T-helper 9 cell (primary cell): ENCODE measurements at regions not wholly inside any gene's neighbourhood (a gene's known extent, or its start where the extent isn't known, plus 50 kb on each side); places are given as distances from the start of the nearest gene placed in this dataset.

Experiments
- DNase-seq: peaks from one replicate; pipeline ENCODE4 v3.0.0-alpha.2; 2020

DNA sequence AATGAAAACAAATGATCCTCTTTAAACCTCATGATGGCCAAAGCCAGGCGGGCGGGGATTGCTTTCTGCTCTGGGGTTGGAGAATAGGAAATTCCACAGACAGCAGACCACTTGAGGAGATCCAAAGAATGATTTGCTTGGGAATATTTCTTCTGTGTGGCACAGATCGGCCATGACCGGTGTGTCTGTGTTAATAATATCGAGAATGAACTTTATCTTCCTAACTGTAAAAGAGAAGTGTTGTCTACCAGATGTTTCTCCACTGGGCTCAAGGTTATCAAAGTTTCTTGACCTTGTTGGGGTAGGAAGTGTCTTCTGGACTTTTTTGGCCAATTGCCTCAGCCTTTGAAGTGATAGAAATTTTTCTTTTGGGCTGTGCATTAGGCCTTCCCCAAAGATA lies 186.6 kb upstream of the ZFHX3 start:
- DNase-seq = no peak

DNA sequence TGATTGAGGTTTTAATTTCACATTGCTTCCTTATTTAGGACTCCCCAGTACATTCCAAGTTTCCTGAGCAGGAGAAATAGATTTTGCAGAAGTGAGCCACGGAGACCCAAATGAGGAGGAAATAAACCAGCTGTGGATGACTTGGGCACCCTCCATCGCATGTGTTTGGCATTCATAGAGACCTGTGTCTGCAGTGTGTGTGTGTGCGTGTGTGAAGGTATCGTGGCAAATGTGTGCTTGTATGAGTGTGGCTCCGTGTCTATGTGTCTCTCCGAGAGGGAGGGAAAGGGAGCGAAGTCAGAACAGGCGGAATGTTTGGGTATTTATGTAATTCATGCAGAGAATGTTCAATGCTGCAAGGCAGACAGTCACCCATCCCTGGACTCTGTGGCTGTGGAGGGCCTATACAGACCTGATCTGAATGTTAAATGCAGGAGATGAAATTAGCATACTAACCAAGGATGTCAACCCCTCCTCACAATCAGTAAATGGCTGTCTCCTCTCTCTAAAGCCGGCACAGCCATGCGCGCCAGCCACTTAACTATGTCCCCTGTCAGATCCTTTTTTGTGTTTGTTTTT lies 186.0 kb upstream of the ZFHX3 start:
- DNase-seq = no peak

DNA sequence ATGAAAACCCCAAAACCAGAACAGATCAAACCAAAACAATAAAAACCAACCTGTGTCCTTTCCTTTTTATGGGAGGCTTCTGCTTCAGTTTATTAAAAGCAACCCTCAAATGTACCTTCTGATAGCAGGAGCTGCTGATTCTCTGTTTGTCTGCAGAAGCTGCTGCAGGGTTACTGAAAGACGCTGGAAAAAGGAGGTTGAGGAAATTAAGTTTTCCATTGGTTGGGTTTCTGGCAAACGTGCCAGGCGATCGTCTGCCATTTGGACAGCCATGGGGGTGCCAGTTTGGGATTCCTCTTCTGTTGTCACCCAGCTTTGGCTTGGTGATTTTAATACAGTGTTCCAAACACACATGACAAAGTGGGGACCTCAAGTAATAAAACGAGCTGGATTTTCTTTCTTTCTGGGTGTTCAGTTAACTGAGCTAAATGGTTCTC lies 185.4 kb upstream of the ZFHX3 start:
- no peak for DNase-seq

DNA sequence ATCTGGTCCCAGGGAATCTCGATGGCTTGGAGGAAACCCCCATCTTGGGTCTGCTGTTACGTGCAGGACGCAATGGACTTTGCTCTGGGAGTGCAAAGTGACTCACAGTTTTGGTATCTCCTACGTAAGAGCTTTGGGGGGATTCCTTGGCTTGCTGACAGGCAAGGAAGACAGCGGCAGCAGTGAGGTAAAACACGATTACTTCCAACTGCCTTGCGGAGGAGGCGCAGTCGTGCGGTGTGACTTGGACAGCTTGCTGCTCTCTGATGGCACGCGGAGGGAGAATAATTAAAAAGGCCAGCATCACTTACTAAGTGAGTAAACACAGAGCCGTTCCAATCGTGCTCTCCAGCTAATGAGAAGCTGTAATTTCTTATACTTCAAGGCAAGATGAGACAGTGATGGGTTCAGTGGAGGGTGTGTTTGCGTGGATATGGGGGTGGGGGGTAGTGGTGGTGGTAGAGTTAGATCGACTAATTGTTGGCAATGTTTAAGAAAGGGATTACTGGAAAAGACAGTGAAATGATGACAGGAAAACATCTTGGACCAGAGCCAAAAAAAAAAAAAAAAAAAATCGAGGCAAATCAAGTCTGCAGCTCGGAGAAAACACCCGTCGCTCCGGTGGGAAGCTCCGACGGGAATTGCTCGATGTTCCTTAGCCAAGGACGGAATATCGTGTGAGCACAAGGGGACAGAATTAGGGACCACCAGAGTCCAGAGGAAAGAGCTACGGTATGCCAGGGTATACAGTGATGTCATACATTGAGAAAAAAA lies 184.8 kb upstream of the ZFHX3 start:
- no peak for DNase-seq

DNA sequence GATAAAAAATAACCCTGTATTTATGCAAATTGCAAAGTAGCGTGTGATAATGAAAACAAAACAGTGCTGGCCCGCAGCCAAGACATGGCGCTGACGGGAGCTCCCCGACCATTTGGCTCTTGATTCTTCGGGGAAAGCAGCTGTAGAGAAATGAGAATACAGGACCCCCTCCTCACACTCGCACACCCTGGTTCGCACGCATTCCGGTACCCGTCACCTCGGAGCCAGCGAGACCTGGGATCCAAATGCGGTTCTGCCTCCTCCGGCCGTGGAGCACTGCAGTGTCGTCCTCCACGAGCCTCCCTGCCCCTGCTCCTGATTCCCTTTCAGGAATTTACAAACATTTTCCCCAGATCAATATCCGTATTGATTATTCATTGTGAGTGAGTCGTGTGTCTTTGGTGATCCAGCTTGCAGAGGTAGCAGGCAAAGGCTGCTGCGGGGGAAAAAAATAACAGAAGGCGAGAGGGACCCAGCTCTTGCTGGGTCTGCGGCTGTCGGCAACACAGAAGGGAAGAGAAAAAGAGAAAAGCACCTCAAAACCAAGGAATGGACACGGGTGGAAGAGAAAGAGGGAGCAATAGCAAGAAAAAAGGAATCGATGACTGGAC lies 184.1 kb upstream of the ZFHX3 start:
- no peak for DNase-seq

DNA sequence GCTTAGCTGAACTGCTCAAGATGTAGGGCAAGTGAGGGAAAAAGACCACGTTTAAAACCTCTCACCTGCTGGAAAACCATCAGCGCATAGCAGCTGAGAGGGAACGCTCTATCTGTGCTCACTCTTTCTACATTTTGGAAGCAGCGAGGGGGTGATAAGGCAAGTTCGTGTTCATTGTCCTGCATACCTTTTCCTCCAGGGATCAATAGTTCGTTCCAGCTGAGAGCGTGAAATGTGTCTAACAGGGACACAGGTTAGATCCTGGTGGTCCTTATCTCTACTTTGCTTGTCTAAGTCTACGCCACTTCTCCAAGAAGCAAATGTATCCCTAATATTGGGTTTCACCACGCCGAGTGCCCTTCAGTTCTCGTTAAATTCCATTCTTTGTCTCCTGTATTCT lies 183.5 kb upstream of the ZFHX3 start:
- no peak for DNase-seq

DNA sequence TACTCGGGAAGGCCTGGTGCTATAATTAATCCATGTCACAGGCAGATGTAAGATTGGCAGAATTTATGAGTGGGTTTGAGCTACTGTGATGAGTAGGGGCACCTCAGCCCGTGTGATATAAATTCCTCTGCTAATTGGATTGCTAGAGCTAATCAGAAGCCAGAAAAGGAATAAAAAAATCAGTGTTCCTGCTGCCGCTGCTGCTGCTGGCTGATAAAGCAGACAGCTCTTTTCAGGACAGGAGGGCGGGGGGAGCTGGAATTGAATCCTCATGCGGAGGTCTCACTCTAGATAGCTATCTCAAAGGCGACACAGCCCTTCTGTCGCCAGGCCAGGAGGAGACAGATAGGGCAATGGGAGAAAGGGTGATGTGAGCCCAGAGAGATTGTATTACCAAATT lies 182.7 kb upstream of the ZFHX3 start:
- no peak for DNase-seq

DNA sequence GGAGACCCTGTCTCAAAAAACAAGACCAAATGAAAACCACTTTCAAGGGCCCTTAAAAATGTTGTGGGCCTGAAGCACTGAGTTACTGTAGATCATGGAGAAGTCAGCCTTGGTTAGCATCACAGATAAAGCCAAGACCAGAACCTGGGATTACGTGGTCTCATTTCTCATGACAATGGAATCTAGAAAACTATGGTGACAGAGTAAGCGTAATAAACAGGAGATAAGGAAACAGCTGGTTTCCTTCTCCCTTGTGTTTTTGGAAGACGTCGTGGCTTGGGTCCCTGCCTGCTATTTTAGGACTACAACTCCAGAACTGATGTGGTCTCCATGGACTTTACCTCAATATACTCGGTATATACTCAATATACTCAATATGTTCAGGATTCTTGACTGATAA lies 180.7 kb upstream of the ZFHX3 start:
- no peak for DNase-seq

DNA sequence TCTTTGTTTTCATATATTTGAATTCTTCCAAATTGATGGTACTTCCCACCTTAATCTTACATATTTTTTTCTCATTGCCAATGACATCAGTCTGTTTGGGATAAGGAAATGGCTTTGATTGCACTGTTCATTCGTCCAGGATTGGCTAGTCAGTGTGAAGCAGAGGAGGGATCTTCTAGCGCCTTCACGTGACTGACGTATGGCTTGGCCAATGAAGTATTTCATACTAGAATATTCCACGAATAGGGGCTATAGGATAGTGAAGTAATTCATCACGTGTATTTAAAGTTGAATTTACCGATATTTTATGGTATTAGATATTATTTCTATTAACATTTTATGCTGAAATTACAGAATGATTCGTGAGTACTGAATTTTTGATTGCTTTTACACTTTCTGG lies 178.7 kb upstream of the ZFHX3 start:
- no peak for DNase-seq

DNA sequence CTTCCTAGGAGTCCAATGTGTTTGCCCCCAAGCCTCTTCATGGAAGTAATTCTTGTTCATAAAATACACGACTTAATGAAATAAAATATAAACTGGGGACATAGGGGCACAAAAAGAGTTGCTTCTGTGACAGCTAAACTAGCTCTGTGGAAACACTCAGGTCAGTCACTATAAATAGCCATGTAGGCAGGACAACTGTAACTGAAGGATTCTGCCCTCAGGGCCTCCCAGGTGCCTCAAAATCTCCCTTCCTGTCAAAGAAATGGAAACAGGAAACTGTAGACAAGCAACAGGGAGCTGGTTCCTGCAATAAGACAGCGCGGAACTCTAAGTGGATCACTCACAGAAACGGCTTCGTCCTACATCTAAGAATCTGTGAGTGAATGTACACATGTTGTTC lies 178.1 kb upstream of the ZFHX3 start:
- no peak for DNase-seq

DNA sequence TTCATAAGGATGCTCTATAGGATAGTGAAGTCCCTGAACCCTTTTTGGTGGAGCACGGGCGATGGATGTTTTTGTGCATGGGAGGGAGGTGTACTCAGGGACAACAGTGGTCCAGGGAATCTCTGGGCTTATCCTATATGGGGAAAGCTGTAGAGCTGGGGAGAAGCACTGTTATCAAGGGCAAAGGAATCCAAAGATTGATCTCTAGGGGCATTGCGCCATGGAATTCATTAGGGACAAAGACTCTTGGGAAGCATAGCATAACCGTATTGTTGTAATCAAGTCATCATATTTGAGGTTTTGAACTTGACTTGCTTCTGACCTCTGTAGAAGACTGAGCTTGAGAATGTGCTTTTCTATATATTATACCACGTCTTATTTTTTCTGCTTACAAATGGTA lies 172.9 kb upstream of the ZFHX3 start:
- no peak for DNase-seq

DNA sequence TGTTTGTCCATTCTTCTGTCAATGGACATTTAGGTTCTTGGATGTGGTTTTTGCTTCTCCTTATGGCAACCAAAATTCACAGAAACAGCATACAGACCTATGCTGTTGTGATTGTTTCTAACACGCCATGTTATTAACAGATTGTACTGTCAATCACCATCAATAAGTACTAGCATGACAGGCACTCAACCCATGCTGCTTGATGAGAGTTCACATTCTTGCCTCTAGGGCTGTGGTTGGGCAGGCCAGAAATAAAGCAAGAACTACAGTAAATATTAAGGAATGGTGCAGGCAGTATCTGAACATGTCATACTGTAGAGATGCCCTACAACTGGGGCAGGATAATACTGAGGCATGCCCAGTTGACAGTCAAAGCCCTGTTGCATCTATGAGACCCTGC lies 171.2 kb upstream of the ZFHX3 start:
- no peak for DNase-seq

DNA sequence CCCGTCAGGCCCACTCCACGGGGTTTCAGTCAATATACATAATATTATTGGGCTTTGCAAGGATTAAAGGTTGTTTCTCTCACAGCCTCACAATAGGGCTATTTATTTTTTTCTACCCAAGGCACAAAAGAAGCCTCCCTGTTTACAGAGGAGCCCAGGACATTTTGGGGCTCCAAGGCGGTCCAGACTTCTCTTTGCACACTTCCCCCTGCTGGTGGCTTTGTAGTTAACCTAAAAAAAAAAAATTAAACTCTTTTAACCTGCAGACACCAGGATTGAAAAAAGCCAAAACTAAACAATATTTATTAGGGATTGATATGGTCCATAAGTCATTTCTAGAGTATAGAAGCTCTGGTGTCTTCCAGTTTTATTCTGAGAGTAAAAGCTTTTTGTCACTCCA lies 169.7 kb upstream of the ZFHX3 start:
- DNase-seq = no peak

DNA sequence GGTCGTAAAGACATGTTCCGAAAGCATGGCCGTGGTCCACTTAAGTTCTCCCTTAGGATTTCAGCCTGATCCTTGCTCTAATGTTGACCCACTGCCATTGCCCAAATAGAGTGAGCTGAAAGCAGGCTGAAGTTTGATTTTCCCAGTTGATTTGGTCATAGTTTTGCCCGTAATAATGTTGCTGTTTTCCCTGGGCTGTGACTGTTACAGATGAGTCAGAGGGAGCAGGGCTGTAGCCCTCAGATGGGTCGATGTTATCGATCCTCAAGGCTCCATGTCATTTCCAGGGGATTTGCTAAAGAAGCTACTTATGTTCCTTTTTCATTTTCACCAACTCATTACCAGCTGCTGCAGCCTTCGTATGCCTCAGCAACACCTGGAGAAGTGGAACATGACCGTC lies 169.0 kb upstream of the ZFHX3 start:
- DNase-seq = no peak

DNA sequence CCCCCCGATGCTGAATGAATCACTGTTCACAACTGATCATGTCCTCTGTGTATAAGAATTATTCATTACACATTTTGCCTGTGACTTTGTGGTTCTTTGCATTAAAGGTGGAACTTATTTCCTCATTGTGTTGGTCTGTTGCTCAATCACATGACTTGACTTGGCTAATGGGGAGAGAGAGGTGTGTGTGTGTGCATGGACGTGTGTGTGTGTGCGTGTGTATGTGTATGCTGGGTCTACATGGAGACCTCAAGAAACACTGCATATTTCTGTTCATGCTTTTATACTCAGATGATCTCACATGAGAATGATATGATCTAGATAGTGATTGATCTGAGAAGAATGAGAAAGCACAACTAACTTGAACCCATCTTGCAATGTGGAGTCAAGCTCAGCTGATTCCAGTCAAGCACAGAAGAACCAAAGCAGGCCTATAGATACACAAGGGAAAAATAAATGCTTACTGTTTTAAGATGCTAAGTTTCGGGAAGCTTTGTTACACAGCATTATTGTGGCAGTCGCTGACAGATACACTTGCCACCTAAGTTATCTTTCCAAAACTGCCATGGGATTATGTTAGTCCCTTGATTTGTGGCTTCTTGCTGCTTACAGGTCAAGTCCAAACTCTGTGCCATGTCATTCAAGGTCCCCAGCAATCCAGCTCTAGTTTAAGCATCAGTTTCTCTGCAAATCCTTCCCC lies 167.9 kb upstream of the ZFHX3 start:
- DNase-seq = no peak

DNA sequence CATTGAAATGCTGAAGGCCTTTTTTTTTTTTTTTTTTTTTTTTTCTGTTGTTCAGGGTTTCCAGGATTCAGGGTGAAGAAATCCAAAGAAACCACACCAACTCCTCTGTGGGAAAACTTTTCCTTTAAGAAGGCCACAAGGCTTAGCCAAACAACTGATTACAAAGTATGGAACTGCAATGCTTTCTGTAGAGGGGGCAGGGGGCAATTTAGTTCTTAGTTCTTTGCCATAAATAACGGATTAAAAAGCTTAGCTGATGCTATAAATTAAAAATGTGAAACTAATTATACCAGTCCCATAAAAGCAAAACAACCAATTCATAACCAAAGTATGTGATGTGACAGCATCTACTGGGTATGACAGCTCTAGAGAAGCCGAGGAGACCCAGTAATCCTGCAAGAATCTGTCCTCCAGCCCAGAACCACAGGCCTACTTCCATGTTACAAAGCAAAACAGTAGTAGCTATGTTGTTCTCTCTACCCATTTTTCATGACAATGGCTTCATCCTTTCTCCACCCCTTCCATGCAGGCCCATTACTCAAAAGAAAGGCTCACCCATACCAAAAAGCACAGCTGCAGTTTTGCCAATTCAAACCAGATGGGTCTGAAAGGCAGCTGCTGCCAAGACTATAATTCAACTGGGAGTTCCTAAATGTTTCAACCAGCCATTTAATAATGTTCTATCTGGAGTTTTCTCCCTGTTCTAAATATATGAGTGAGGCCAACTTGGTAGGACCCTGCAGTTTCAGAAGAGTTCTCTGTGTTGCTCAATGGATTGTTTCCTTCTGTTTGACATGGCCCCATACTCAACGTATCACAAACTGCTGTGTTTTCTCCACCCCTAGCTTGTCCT lies 167.1 kb upstream of the ZFHX3 start:
- DNase-seq = no peak

DNA sequence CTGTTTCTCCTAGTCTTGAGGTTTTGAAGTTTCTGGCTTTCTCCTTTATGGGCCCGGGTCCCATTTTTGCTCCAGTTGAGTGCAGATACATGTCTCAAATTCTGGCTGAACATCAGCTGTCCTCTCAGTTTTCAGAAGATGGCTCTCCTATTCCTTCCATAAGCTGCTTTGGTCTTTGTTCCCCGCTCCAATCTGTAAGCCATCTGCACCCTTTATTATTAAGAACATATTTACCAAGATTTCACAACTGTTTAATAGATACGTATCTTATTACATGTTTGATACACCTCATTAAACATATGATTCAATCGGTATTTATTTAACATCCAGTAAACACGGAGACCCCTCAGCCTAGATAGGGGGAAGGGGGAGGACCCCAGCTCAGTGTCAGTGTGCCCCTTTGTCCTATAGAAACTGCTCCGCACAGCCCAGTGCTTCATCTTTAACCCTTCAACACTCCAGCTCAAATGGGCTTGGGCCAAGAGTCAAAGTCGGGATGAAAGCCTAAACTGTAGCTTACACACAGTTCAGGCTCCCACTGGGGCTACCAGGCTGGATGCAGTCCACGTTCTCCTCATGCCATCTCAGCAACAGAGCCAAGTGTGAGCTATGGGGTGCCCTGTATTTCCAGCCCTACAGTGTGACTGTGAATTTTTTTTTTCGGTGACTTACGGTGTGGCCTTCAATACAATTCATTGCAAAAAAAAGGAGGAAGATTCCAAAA lies 166.0 kb upstream of the ZFHX3 start:
- no peak for DNase-seq

DNA sequence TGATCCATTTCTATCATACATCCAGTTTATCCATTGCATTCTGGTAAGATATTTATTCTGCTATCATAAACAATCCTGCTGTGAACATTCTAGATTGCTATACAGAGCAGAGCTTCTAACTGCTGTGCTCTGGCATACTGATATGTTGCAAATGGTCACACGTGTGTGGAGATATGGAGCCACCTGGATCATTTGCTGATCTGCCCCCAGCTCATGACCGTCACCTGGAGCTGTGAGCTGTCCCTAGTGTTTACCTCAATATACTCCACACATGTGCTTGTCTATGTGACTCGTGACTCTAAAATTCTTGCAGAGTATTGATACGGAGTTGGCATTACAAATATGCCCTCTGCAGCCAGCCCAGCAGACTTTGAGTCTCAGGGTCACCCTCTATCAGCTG lies 164.5 kb upstream of the ZFHX3 start:
- DNase-seq = no peak

DNA sequence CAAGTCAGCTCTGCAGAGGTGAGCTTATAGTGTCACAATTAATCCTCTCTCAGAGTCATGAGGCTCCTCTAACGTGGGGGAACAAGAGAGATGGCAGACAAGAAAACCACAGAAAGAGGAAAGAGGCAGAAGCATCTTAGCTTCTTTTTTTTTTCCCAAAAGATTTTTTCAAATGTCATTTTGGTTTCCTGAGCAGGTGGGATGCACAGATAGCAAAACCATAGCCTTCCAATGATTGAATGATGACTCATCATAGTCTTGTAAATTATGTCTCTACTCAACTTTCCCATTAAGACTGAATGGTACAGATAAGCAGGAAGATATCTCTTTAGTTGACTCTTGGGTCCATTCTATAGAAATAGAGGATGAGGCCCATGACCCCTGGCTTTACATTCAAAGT lies 162.8 kb upstream of the ZFHX3 start:
- no peak for DNase-seq

DNA sequence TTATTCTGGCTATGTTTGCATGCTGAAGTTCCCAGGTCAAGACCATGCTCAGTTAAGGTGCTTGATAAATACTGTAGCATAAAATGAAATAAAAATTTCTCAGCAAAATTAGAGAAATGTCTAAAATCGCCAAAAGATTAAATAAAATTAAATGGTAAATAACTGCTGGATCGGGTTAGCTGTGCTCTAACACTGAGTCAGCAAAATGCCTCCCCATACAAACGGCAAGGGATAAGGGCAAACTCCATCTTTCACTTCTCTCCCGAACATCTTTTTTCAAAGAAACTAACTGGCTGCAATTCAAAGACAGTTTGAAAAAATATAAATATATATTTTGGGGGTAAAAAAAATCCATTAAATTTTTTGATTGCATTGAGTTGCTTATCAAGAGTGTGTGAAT lies 162.2 kb upstream of the ZFHX3 start:
- DNase-seq = no peak

DNA sequence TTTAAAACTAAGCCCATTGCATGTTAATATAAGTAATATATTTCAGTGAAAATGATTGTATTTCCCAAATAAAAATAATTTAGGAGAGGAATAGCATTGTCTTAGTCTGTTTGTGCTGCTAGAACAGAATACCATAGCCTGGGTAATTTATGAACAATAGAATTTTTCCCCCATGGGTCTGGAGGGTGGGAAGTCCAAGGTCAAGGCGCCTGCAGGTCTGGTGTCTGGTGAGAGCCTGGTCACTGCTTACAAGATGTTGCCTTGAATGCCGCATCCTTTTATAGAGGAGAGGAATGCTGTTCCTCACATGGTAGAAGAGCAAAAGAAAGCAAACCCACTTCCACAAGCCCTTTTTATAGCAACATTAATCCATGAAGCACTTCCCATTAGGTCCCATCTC lies 161.3 kb upstream of the ZFHX3 start:
- no peak for DNase-seq

DNA sequence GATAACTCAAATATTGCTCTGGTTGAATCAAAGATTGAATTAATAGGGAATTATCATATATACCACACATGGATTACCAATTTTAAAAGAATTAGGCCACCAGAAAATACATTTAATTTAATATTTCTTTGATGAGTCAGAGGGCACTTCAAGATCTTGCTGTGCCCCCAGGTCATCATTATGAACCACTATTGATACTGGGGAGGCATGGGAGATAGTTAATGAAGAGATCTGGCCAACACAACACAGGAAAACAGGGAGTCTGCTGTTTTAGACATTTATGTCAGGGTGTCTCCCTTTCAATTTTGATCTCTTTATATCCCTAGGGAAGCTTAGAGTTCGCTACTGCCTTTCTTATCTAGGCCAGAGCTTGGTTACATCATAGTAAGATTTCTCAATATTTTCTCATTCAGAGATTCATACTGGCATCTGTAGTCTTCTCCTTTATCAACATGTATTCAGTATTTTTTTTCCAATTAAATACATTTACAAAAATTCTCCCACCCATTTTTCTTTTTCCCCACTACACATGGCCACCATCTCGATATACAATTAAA lies 158.3 kb upstream of the ZFHX3 start:
- no peak for DNase-seq
